Mammary epithelial cell (primary cell): ENCODE measurements at regions not wholly inside any gene's neighbourhood (a gene's known extent, or its start where the extent isn't known, plus 50 kb on each side); places are given as distances from the start of the nearest gene placed in this dataset.

Source experiments
- CTCF ChIP-seq, 2 donors: IDR thresholded peaks in 1 of 2; conservative IDR thresholded peaks in 1 of 2; 2 replicates each; pipeline ENCODE4 v1.5.1; 2011 to 2012; ENCODE audit warnings: inconsistent platforms in 2 of 2, low read length in 2 of 2, mild to moderate bottlenecking in 2 of 2, control low read depth in 1 of 2, low read depth in 1 of 2; ENCODE audit not compliant: insufficient read depth in 1 of 2; ENCODE audit errors: extremely low read depth in 1 of 2
- EZH2 ChIP-seq: IDR thresholded peaks from 2 replicates; pipeline ENCODE4 v1.6.1; 2012; ENCODE audit warnings: low read length, inconsistent platforms, borderline replicate concordance

- TF ChIP-seq CTCF (conservative IDR thresholded peaks at IDR 0.05 in 1 of 2, IDR thresholded peaks at IDR 0.05 in 1 of 2; ENCODE audit: extremely low read depth in 1 of 2, insufficient read depth in 1 of 2, low read depth in 1 of 2, low read length in 2 of 2) (no peak), EZH2 (no peak)
Measured at GRCh38 chr7:22934023-22934422, 79.9 kb downstream of the HYCC1 start.
